Osteocyte (in vitro differentiated cells): ENCODE measurements at regions not wholly inside any gene's neighbourhood (a gene's known extent, or its start where the extent isn't known, plus 50 kb on each side); places are given as distances from the start of the nearest gene placed in this dataset.

ENCODE experiments used
- DNase-seq: peaks from one replicate; pipeline ENCODE4 v3.0.0; 2021; ENCODE audit warnings: mixed read lengths; ENCODE audit not compliant: unreplicated experiment; ENCODE audit errors: extremely low spot score
- H3K27ac Mint-ChIP-seq: one replicate; pipeline ENCODE4 v1.8.0; 2021; ENCODE audit warnings: mild to moderate bottlenecking, mixed read lengths; ENCODE audit not compliant: unreplicated experiment
- H3K27me3 Mint-ChIP-seq: one replicate; pipeline ENCODE4 v1.8.0; 2021; ENCODE audit warnings: mixed read lengths; ENCODE audit not compliant: unreplicated experiment
- H3K36me3 Mint-ChIP-seq: one replicate; pipeline ENCODE4 v1.8.0; 2021; ENCODE audit warnings: mixed read lengths; ENCODE audit not compliant: unreplicated experiment
- H3K4me1 Mint-ChIP-seq: one replicate; pipeline ENCODE4 v1.8.0; 2021; ENCODE audit warnings: mixed read lengths; ENCODE audit not compliant: unreplicated experiment
- H3K4me3 Mint-ChIP-seq: one replicate; pipeline ENCODE4 v1.8.0; 2021; ENCODE audit warnings: mild to moderate bottlenecking, moderate library complexity, mixed read lengths; ENCODE audit not compliant: unreplicated experiment
- H3K9me3 Mint-ChIP-seq: one replicate; pipeline ENCODE4 v1.8.0; 2021; ENCODE audit warnings: mixed read lengths; ENCODE audit not compliant: unreplicated experiment
- TF ChIP-seq, protein P1 (sequence below): fragments of 200-600 bp; sonication (generic); IDR thresholded peaks from 2 replicates; pipeline ENCODE4 v1.5.0; 2021; ENCODE audit warnings: antibody characterized with exemption, mild to moderate bottlenecking, moderate library complexity

- DNase-seq = no peak
- no peak overlapping the region for H3K27ac Mint-ChIP-seq
These were observed 156.8 kb upstream of the RASGEF1B start for GRCh38 chr4:81628489-81628888.

DNA sequence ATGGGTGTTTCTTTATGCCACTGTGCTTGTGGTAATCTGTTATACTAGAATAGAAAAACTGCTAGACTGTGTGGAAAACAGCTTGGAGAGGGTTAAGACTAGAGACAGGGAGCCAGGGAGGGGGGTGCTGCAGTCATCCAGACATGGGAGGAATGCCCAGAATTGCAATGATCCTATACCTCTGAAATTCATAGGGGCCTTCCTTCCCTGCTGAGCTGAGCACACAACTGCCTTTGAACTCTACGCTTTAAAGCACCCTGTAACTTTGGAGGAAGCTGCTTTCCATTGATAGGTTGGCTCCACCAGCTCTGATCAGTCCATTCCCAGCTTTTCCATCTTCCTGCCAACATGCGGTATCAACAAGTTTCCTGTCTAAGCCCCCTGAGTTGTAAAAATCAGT, 155.9 kb upstream of the RASGEF1B start:
- DNase-seq = no peak
- TF ChIP-seq, protein P1, sequence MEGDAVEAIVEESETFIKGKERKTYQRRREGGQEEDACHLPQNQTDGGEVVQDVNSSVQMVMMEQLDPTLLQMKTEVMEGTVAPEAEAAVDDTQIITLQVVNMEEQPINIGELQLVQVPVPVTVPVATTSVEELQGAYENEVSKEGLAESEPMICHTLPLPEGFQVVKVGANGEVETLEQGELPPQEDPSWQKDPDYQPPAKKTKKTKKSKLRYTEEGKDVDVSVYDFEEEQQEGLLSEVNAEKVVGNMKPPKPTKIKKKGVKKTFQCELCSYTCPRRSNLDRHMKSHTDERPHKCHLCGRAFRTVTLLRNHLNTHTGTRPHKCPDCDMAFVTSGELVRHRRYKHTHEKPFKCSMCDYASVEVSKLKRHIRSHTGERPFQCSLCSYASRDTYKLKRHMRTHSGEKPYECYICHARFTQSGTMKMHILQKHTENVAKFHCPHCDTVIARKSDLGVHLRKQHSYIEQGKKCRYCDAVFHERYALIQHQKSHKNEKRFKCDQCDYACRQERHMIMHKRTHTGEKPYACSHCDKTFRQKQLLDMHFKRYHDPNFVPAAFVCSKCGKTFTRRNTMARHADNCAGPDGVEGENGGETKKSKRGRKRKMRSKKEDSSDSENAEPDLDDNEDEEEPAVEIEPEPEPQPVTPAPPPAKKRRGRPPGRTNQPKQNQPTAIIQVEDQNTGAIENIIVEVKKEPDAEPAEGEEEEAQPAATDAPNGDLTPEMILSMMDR = no peak
- H3K27ac Mint-ChIP-seq = no peak overlapping the region
- H3K9me3 Mint-ChIP-seq = no peaks in the 10 kb centered on the region
- H3K4me1 Mint-ChIP-seq = no peaks in the 10 kb centered on the region
- H3K4me3 Mint-ChIP-seq = no peak overlapping the region
- H3K27me3 Mint-ChIP-seq = peaks cover 2% of the 10 kb centered on the region
- no peaks in the 10 kb centered on the region for H3K36me3 Mint-ChIP-seq

More at GRCh38 chr4:81628489-81628888, 156.8 kb upstream of the RASGEF1B start:
- H3K4me3 Mint-ChIP-seq = no peak overlapping the region
- H3K9me3 Mint-ChIP-seq = no peaks in the 10 kb centered on the region
- peaks cover 2% of the 10 kb centered on the region for H3K27me3 Mint-ChIP-seq
- no peaks in the 10 kb centered on the region for H3K4me1 Mint-ChIP-seq
- TF ChIP-seq, protein P1 = no peak
- no peaks in the 10 kb centered on the region for H3K36me3 Mint-ChIP-seq

GRCh38 chr4:81626851-81627250, 155.1 kb upstream of the RASGEF1B start:
- peaks cover 2% of the 10 kb centered on the region for H3K27me3 Mint-ChIP-seq
- no peaks in the 10 kb centered on the region for H3K4me1 Mint-ChIP-seq
- DNase-seq = no peak
- TF ChIP-seq, protein P1 = no peak
- H3K9me3 Mint-ChIP-seq = no peaks in the 10 kb centered on the region
- H3K27ac Mint-ChIP-seq = no peak overlapping the region
- H3K4me3 Mint-ChIP-seq = no peak overlapping the region
- no peaks in the 10 kb centered on the region for H3K36me3 Mint-ChIP-seq

- Mint-ChIP-seq H3K27ac (no peak overlapping the region), H3K36me3 (no peaks in the 10 kb centered on the region), H3K27me3 (peaks cover 2% of the 10 kb centered on the region), H3K9me3 (no peaks in the 10 kb centered on the region), H3K4me1 (no peaks in the 10 kb centered on the region), H3K4me3 (no peak overlapping the region)
- DNase-seq = no peak
- TF ChIP-seq, protein P1 = no peak
These were observed 154.0 kb upstream of the RASGEF1B start for GRCh38 chr4:81625422-81626417.

- Mint-ChIP-seq H3K27ac (no peak overlapping the region), H3K4me1 (no peaks in the 10 kb centered on the region), H3K27me3 (no peaks in the 10 kb centered on the region), H3K4me3 (no peak overlapping the region), H3K36me3 (no peaks in the 10 kb centered on the region), H3K9me3 (no peaks in the 10 kb centered on the region)
- no peak for DNase-seq
- TF ChIP-seq, protein P1 = no peak
These were observed 151.7 kb upstream of the RASGEF1B start for GRCh38 chr4:81623434-81623833.
